IPS-20b (cell line): ENCODE measurements at regions not wholly inside any gene's neighbourhood (a gene's known extent, or its start where the extent isn't known, plus 50 kb on each side); places are given as distances from the start of the nearest gene placed in this dataset.

Source experiments
- H3K27ac ChIP-seq: one replicate; pipeline ENCODE4 v1.5.1; 2013; ENCODE audit warnings: low read length
- H3K27me3 ChIP-seq: 2 replicates; pipeline ENCODE4 v1.6.1; 2013; ENCODE audit warnings: mild to moderate bottlenecking, low read length, inconsistent platforms; ENCODE audit not compliant: insufficient read depth
- H3K36me3 ChIP-seq: 2 replicates; pipeline ENCODE4 v1.6.1; 2013; ENCODE audit warnings: low read depth, mild to moderate bottlenecking, inconsistent platforms, low read length, moderate library complexity; ENCODE audit not compliant: insufficient read depth
- H3K4me1 ChIP-seq: 2 replicates; pipeline ENCODE4 v1.6.1; 2013; ENCODE audit warnings: mild to moderate bottlenecking, control low read depth, inconsistent platforms, low read length, moderate library complexity; ENCODE audit not compliant: insufficient read depth
- H3K4me3 ChIP-seq: 2 replicates; pipeline ENCODE4 v1.5.1; 2013; ENCODE audit warnings: mild to moderate bottlenecking, low read length, inconsistent platforms
- H3K9ac ChIP-seq: 2 replicates; pipeline ENCODE4 v1.6.1; 2013; ENCODE audit warnings: low read depth, mild to moderate bottlenecking, inconsistent platforms, low read length, moderate library complexity
- H3K9me3 ChIP-seq: 2 replicates; pipeline ENCODE4 v1.6.1; 2013; ENCODE audit warnings: mild to moderate bottlenecking, low read depth, low read length, inconsistent platforms; ENCODE audit not compliant: insufficient read depth

- Histone ChIP-seq H3K27ac (no peak overlapping the region), H3K9me3 (no peaks in the 10 kb centered on the region), H3K36me3 (no peaks in the 10 kb centered on the region), H3K9ac (no peak overlapping the region), H3K4me1 (no peaks in the 10 kb centered on the region), H3K4me3 (no peak overlapping the region), H3K27me3 (no peaks in the 10 kb centered on the region)
Measured at GRCh38 chrX:109312757-109313156, 169.1 kb downstream of the GUCY2F start.

GRCh38 chrX:109310031-109310430 is 171.9 kb downstream of the GUCY2F start:
- H3K9me3 ChIP-seq = no peaks in the 10 kb centered on the region

GRCh38 chrX:109301177-109301576 is 180.7 kb downstream of the GUCY2F start:
- Histone ChIP-seq H3K4me1 (peaks cover 12% of the 10 kb centered on the region; the same call in 1 of the 2 replicates), H3K36me3 (no peaks in the 10 kb centered on the region), H3K27ac (no peak overlapping the region), H3K4me3 (no peak overlapping the region), H3K27me3 (peaks cover 8% of the 10 kb centered on the region; the same call in 1 of the 2 replicates), H3K9me3 (no peaks in the 10 kb centered on the region), H3K9ac (no peak overlapping the region)

More at GRCh38 chrX:109310031-109310430, 171.9 kb downstream of the GUCY2F start:
- H3K27me3 ChIP-seq = no peaks in the 10 kb centered on the region
- H3K36me3 ChIP-seq = no peaks in the 10 kb centered on the region
- H3K27ac ChIP-seq = no peak overlapping the region
- H3K4me1 ChIP-seq = no peaks in the 10 kb centered on the region
- H3K9ac ChIP-seq = no peak overlapping the region
- no peak overlapping the region for H3K4me3 ChIP-seq

- no peak overlapping the region for H3K9ac ChIP-seq
- H3K9me3 ChIP-seq = no peaks in the 10 kb centered on the region
- H3K4me3 ChIP-seq = no peak overlapping the region
- peaks cover 8% of the 10 kb centered on the region; the same call in 1 of the 2 replicates for H3K27me3 ChIP-seq
- no peak overlapping the region for H3K27ac ChIP-seq
- no peaks in the 10 kb centered on the region for H3K36me3 ChIP-seq
- H3K4me1 ChIP-seq = peaks cover 12% of the 10 kb centered on the region; the same call in 1 of the 2 replicates
Measured at GRCh38 chrX:109300415-109300814, 181.5 kb downstream of the GUCY2F start.

- no peaks in the 10 kb centered on the region for H3K36me3 ChIP-seq
- no peaks in the 10 kb centered on the region for H3K9me3 ChIP-seq
- H3K9ac ChIP-seq = no peak overlapping the region
- H3K4me1 ChIP-seq = peaks cover 12% of the 10 kb centered on the region; the same call in 1 of the 2 replicates
- no peak overlapping the region for H3K4me3 ChIP-seq
- peaks cover 8% of the 10 kb centered on the region; the same call in 1 of the 2 replicates for H3K27me3 ChIP-seq
- no peak overlapping the region for H3K27ac ChIP-seq
Measured at GRCh38 chrX:109299091-109299490, 182.8 kb downstream of the GUCY2F start.

- no peak overlapping the region for H3K4me3 ChIP-seq
- H3K36me3 ChIP-seq = no peaks in the 10 kb centered on the region
- no peaks in the 10 kb centered on the region; the same call in 1 of the 2 replicates for H3K27me3 ChIP-seq
- H3K9me3 ChIP-seq = no peaks in the 10 kb centered on the region
- H3K4me1 ChIP-seq = peaks cover 6% of the 10 kb centered on the region; the same call in 1 of the 2 replicates
- H3K27ac ChIP-seq = no peak overlapping the region
- H3K9ac ChIP-seq = no peak overlapping the region
Measured at GRCh38 chrX:109294097-109294814, 187.6 kb downstream of the GUCY2F start.

GRCh38 chrX:109283870-109284269 is 198.0 kb downstream of the GUCY2F start:
- Histone ChIP-seq H3K4me3 (no peak overlapping the region), H3K27ac (no peak overlapping the region), H3K27me3 (no peaks in the 10 kb centered on the region), H3K9ac (no peak overlapping the region), H3K9me3 (no peaks in the 10 kb centered on the region), H3K36me3 (no peaks in the 10 kb centered on the region), H3K4me1 (no peaks in the 10 kb centered on the region; the same call in 1 of the 2 replicates)

GRCh38 chrX:109281483-109282275 is 200.2 kb downstream of the GUCY2F start:
- H3K9me3 ChIP-seq = no peaks in the 10 kb centered on the region
- no peak overlapping the region for H3K9ac ChIP-seq
- no peaks in the 10 kb centered on the region for H3K36me3 ChIP-seq
- no peak overlapping the region for H3K4me3 ChIP-seq
- H3K4me1 ChIP-seq = no peaks in the 10 kb centered on the region; the same call in 1 of the 2 replicates
- H3K27ac ChIP-seq = no peak overlapping the region
- H3K27me3 ChIP-seq = no peaks in the 10 kb centered on the region

- H3K4me1 ChIP-seq = no peaks in the 10 kb centered on the region
- H3K9me3 ChIP-seq = no peaks in the 10 kb centered on the region
- no peaks in the 10 kb centered on the region for H3K27me3 ChIP-seq
- no peak overlapping the region for H3K9ac ChIP-seq
- no peak overlapping the region for H3K27ac ChIP-seq
- no peak overlapping the region for H3K4me3 ChIP-seq
- no peaks in the 10 kb centered on the region for H3K36me3 ChIP-seq
Measured at GRCh38 chrX:109274806-109275205, 207.1 kb downstream of the GUCY2F start.

GRCh38 chrX:109270580-109271484 is 211.1 kb downstream of the GUCY2F start:
- Histone ChIP-seq H3K27ac (no peak overlapping the region), H3K9me3 (no peaks in the 10 kb centered on the region), H3K36me3 (no peaks in the 10 kb centered on the region), H3K9ac (no peak overlapping the region), H3K4me3 (no peak overlapping the region), H3K4me1 (no peaks in the 10 kb centered on the region), H3K27me3 (no peaks in the 10 kb centered on the region)

- Histone ChIP-seq H3K36me3 (no peaks in the 10 kb centered on the region), H3K27me3 (no peaks in the 10 kb centered on the region), H3K4me1 (no peaks in the 10 kb centered on the region), H3K9me3 (no peaks in the 10 kb centered on the region), H3K27ac (no peak overlapping the region), H3K4me3 (no peak overlapping the region), H3K9ac (no peak overlapping the region)
Measured at GRCh38 chrX:109268340-109268739, 213.5 kb downstream of the GUCY2F start.
